NCI-H2227 treated with DMSO at 0.1 percent for 48 hours (cell line): ENCODE measurements at regions not wholly inside any gene's neighbourhood (a gene's known extent, or its start where the extent isn't known, plus 50 kb on each side); places are given as distances from the start of the nearest gene placed in this dataset.
A peak's percentile ranks its signal among the peaks of the same experiment; 100 is the strongest.

Source experiments
- DNase-seq: peaks from one replicate; lab custom pipeline; 2025; lab: John Stamatoyannopoulos, UW

- no peak for DNase-seq
These were observed 50.3 kb upstream of the TCF12 start for GRCh38 chr15:56868170-56868569.

- no peak for DNase-seq
These were observed 51.6 kb upstream of the TCF12 start for GRCh38 chr15:56866803-56867202.

DNA sequence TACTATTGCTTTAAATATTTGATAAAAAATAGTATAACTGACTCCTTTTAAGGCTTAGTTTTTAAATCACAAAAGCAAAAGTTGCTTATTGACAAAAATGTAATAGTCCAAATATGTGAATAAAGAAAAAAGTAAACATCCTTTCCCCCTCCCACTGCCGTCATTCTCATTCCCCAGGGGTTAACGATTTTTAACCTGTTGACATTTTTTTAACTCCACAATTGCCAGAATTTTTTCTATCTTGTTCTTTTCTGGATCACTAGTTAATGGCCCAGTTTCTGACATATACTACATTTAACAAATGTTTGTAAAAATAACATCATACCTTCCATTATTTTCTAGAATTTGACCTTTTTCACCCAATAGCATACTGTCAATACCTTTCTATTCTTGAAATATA is 60.6 kb upstream of the TCF12 start:
- no peak for DNase-seq

DNA sequence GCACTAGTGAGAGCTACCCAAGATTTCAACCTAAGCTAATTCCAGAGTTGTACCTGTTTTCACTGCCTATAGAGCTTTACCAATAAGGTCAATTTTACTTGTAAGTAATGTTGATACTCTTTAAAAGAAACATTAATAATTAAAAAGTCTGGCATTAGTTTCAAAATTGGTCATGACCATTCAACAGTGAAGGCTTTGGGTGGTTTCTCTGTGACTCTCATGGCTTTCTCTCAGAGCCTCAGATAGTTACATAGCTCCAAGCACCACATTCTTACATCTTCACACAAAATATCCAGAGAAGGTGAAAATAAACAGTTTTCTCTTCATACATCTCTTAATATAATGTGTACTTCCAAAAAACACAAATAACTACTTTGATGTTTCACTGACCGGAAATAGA is 61.5 kb upstream of the TCF12 start:
- DNase-seq: no peak

- DNase-seq: no peak
These were observed 73.6 kb upstream of the TCF12 start for GRCh38 chr15:56844892-56845291.

GRCh38 chr15:56844471-56844870 is 74.0 kb upstream of the TCF12 start:
- no peak for DNase-seq

GRCh38 chr15:56839641-56840040 is 78.8 kb upstream of the TCF12 start:
- no peak for DNase-seq

DNA sequence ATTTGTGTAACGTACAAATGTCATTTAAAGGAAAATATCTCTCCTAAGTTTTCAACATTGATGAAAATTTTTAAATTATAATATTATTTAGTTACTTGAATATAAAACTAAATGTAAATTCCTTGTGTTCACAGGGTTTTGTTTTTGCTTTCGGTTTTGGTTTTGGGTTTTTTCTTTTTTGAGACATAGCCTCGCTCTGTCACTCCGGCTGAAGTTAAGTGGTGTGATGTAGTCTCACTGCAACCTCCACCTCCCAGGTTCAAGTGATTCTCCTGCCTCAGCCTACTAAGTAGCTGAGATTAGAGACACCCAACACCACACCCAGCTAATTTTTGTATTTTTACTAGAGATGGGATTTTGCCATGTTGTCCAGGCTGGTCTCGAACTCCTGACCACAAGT is 79.3 kb upstream of the TCF12 start:
- no peak for DNase-seq

- no peak for DNase-seq
These were observed 80.4 kb upstream of the TCF12 start for GRCh38 chr15:56838085-56838484.

- no peak for DNase-seq
These were observed 81.2 kb upstream of the TCF12 start for GRCh38 chr15:56837273-56837672.

GRCh38 chr15:56835718-56836171 is 82.7 kb upstream of the TCF12 start:
- DNase-seq: no peak

DNA sequence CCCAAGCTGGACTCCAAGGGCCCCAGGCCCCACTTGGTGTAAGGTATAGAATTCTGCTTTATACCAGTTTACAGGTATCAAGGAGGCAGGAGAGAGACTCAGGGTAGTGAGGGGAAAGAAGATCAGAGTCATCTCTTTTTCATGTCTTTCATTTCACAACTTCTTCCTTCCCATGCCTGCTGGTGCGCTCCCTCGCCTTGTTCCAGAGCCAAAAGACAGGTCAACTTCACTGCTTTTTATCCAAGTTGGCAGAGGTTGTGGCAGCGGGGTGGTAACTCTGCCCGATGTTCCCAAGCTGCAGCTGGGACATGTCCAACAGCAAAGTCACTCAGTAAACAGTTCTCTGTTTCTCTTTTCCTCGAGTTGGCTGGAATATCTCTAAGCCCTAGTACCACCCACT is 86.3 kb upstream of the TCF12 start:
- no peak for DNase-seq

- DNase-seq: no peak
These were observed 86.9 kb upstream of the TCF12 start for GRCh38 chr15:56831467-56832005.

GRCh38 chr15:56824175-56824574 is 90.9 kb upstream of the ZNF280D start:
- DNase-seq: no peak

DNA sequence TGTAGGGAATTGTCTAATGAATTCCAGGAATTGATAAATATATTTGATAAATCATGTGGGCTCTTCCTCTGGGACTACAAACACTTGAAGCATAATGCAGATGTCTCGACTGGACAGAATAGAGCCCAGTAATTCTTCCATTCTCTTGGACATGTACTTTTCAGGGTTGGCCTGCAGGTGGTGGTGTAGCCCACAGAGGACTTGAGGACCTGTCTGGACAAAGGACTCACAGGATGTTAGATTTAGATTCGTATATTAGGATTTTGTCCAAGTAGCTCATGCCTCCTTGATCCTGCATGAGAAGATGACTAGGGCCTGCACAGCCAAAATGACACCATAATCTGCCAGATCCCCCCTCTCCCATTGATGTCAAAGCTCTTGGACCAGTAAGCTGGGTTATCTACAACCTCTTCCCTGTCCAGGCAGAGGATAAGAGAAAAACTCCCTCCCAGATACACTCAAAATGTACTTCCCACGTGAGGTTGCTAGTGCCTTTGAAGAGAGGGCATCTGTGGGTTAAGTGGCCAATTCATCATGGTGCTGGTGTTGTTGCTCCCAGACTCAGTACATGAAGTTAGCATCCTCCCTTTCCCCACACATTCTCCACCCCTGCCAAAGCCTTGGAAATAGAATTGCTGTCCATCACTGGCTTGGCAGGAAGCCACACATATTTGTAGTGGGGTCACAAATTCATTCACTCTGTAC is 88.6 kb upstream of the ZNF280D start:
- peak; percentile 42 for DNase-seq

- no peak for DNase-seq
These were observed 87.0 kb upstream of the ZNF280D start for GRCh38 chr15:56820333-56820732.

DNA sequence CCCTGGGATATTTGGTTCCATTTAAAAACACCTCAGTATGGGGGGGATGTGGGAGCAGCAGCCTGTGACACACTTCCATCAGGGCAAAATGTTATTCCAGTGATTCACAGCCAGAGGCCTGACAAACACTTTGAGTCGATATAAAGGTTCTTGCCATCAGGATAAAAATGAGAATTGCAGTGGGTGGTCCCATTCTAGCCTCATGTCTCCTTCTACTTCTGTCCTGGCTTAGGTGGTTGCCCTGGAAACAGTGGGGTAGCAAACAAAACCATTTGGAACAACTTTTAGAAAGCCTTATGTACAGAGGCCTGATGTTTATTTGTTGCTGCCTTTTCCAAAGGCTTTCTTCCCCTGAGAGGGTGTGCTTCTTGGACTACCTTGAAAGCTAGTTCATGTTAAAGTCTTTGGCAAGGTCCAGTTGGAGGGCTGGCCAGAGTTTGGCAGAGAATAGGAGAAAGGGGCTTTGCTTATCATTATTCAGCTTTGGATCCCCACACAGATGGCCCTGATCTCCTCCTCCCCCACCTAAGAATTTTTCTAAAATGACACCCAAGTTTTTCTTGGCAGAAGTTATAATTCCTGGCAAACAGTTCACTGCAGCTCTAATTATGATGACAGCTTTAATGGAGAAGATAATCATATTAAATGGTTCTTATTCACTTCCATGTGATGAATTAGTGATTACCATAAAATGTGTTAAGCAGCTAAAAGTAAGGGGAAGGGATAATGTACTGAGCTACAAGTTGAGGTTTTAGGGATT is 84.2 kb upstream of the ZNF280D start:
- DNase-seq: no peak

- DNase-seq: no peak
These were observed 83.5 kb upstream of the ZNF280D start for GRCh38 chr15:56816781-56817180.

GRCh38 chr15:56815247-56815646 is 81.9 kb upstream of the ZNF280D start:
- DNase-seq: no peak

DNA sequence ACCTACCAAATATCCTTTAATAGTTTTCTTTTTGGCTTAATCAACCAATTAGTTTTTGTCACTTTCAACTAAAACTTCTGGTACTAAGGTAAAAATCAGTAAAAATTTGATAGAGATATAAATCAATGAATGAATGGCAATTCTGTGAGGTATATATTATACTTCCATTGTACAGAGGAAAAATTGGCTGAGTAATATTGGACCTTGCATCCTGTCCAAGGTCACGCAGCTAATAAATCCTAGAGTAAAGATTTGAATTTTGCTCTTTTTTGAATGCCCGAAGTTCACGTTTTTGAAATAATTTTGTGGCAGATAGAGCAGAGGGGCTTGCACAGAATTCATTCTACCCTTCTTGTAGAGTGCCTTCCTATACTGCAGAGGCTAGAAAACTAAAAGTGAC is 81.1 kb upstream of the ZNF280D start:
- no peak for DNase-seq

DNA sequence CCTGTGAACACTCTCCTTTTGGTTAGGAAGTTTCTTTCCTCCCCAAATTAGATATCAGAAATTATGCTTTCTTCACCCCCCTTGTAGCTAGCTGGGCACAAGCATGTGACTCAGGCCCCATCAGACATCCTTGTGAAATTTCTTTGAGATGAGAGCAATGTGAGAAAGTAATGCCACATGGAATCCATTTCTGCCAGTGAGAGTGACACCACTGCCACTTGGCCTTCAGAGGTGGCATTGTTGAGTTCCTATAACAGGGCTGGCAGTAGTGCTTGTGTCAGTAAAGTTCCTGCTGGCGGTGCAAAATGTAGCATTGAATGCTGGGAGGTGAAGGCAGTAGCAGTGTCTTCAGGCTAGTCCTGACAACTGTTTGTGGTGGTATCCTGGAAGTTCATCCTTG is 80.7 kb upstream of the ZNF280D start:
- no peak for DNase-seq

GRCh38 chr15:56812961-56813360 is 79.7 kb upstream of the ZNF280D start:
- DNase-seq: no peak

- no peak for DNase-seq
These were observed 78.9 kb upstream of the ZNF280D start for GRCh38 chr15:56812221-56812620.
